Endothelial cell of hepatic sinusoid (primary cell): ENCODE measurements at regions not wholly inside any gene's neighbourhood (a gene's known extent, or its start where the extent isn't known, plus 50 kb on each side); places are given as distances from the start of the nearest gene placed in this dataset.

ENCODE experiments used
- in situ Hi-C: cut with HindIII; loops from 2 replicates; pipeline ENCODE4 v1.10.0; 2017; ENCODE audit warnings: low sequenced_read_pairs

GRCh38 chr2:71801969-71802368, 345.7 kb downstream of the CYP26B1 start:
- in situ Hi-C loops, result loop anchor here (5.0 to 25.0 kb wide), 2 partner anchors 75 to 785 kb away; no protein-coding TSS in a partner anchor

DNA sequence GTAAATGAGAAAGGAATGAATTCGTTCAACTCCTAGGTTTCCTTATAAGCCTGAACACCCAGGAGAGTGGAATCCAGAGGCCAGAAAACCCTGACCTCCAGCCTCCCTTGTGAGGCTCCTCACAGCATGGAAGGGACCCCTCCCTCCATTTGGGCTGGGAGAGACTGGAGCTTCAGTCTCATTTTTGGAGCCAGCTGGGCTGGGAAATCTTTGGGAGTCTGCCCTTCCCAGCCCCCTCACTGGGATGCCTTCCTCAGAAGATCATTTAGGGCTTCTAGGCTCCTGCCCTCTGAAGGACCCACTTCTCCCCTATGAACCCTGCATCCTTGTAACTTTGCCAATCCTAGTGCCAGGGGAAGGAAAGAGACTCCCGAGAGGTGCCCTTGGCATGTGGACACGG, 346.1 kb downstream of the CYP26B1 start:
- in situ Hi-C loops, result loop anchor here (5.0 to 25.0 kb wide), 2 partner anchors 76 to 786 kb away; no protein-coding TSS in a partner anchor

DNA sequence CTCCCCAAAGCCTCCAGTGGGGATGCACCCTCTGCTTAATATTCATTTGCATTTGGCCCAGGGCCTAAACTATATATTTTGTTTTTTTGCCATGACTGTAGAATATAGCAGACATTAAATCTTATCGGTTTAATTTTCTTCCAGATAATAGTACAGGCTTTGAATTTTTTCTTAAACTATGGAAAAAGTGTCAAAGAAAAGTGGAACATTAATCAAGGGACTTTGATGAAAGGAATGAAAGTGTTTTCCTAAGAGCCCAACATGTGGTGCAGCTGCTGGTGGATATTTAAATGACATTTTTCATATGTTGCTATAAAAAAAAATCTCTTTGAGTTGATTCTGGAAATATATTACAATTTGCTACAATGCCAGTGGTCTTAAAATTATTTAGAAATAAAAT, 346.8 kb downstream of the CYP26B1 start:
- in situ Hi-C loops, result loop anchor here (5.0 to 25.0 kb wide), 2 partner anchors 76 to 786 kb away; no protein-coding TSS in a partner anchor

- in situ Hi-C loops, result loop anchor here (5.0 to 25.0 kb wide), 2 partner anchors 77 to 787 kb away; no protein-coding TSS in a partner anchor
Measured at GRCh38 chr2:71800106-71800809, 346.9 kb downstream of the DYSF start.

GRCh38 chr2:71799013-71799575, 345.7 kb downstream of the DYSF start:
- in situ Hi-C loops, result no loop called here

DNA sequence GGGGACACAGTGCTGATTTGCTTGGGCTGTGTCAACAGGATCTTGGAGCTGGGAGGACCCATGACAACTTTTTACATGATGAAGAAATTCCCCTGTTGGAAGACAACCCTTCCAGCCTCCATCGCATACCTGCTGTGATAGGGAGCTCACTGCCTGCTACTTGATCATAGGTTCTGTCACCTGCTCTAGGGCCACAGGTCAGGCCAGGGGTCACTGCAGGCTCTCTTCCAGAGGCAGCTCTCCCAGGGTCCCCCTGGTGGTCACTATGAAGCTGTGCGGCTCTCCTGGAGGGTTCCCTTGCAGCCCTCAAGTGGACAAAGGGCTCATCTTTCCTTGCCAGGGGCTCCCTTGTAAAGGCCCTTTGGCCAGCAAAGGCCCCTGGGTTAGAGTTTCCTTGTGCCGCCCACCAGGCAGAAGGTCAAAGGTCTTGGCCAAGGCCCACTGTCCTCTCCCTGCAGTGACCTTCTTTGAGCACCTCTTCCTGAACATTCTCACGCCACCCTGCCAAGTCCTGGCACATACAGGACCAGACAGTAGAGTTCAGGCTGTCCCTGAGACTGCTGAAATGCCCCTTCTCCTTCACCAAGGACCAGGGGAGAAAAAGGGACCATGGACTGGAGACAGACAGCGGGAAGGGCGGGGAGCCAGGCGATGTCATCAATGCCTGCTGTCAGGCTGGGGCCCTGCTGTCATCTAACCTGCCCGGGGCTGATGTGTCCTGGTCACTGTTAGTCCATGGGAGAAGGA, 345.1 kb downstream of the DYSF start:
- in situ Hi-C loops, result no loop called here

DNA sequence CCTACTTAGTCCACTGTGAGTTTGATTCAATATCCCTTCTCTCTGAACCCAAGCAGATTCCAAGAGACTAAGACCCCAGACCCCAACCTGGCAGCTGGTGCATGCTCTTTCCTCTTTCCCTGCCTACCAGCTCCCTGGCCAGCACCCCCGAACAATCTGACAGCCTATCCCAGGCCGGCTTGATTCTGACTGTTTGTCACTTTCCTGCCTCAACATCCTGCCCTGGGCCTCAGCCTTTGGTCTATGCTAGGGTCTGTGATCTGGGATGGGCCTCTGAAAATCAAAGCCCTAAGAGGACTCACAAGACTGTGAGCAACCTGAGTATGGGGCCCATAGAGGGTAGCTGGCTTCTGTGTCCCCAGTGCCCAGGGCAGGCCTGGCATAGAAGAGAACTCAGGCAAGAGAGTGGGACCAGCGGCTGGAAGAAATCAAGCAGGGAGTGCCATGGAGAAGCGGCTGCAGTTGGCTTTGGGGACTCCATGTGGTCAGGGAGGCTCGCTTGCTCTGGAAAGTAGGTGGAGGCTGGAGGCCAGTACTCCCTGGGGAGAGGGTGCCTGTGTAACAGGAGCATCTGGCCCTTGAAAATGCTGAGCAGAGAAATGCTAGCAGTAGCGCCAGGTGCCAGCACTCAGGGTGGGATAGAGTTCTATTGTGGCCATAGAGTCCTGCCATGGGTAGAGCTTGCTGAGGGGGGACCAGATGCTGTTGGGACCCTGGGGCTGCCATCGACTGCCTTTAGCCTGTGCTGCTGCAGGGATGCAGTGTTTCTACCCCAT, 343.9 kb downstream of the DYSF start:
- in situ Hi-C loops, result no loop called here

GRCh38 chr2:71796174-71796593, 342.8 kb downstream of the DYSF start:
- in situ Hi-C loops, result no loop called here

DNA sequence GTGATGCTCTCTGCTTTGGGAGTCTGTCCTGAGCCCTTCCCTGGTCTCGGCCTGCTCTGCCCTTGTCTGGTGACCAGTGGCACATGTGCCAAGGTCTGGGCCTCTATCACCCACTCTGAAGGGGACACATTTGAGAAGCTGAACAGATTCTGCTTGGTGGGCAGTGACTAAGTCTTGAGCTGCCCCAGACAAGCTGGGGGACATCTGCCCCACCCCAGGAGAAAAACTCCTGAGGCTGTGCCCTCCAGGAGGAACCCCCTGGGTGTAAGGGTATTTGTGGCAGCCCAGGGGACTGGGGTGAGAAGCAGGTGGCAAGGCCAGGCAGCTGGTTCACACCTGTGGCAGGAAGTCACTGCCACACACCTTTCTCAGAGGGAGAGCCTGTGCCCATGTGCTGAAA, 342.1 kb downstream of the DYSF start:
- in situ Hi-C loops, result no loop called here

DNA sequence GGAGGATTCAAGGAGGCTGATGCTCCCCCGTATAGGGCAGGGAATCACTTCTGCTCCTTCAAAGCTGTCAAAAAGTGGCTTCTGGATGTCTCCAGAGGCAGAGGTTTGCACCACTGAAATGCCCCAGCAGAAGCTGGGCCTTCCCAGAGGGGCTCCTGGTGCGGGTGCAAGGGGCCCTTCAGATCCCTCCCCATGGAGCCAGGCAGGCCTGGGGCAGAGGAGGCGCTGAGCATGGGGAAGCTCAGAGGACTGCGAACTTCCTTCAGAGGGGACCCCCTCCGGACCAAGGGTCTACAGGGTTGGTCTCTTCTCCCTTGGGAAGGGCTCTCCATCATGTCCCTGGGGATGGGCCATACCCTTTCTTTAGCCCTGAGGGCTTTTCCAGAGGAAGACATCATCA, 341.2 kb downstream of the DYSF start:
- in situ Hi-C loops, result no loop called here

GRCh38 chr2:71793926-71794325, 340.6 kb downstream of the DYSF start:
- in situ Hi-C loops, result no loop called here

GRCh38 chr2:71792926-71793761, 339.8 kb downstream of the DYSF start:
- in situ Hi-C loops, result no loop called here

DNA sequence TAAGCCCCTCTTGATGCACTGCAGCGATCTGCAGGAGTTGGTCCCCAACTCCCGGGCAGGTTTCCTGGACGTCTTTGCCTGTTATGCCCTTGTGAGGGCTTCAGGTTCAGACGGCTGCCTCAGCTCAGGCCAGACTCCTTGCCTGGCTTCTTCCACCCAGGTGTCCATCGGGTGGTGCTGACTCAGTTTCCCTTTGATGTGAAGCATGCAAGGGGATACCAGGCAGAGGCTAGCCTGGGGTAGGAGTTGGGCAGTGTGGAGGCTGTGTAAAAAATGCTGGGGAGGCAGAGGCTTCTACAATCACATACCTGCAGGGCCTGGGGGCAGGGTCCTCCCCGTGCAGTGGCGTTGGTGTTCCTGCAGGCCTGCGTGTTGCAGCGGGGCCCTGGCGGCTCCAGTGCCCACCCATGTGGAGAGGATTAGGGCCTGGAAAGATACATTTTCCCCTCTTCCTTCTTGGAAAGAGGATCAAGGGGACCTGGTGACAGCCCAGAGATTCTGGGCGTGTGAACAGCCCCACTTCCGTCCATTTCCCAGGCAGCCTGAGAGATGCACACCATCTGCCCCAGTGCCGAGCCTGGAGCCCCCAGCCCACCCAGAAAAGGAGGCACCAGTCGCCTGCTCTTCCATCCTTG, 338.3 kb downstream of the DYSF start:
- in situ Hi-C loops, result no loop called here

GRCh38 chr2:71791061-71791450, 337.7 kb downstream of the DYSF start:
- in situ Hi-C loops, result no loop called here

- in situ Hi-C loops, result no loop called here
Measured at GRCh38 chr2:71790226-71791060, 337.1 kb downstream of the DYSF start.

- in situ Hi-C loops, result no loop called here
Measured at GRCh38 chr2:71789556-71790204, 336.3 kb downstream of the DYSF start.

- in situ Hi-C loops, result no loop called here
Measured at GRCh38 chr2:71788601-71789240, 335.4 kb downstream of the DYSF start.

- in situ Hi-C loops, result no loop called here
Measured at GRCh38 chr2:71788186-71788525, 334.8 kb downstream of the DYSF start.
